Astrocyte of the spinal cord (primary cell): ENCODE measurements at regions not wholly inside any gene's neighbourhood (a gene's known extent, or its start where the extent isn't known, plus 50 kb on each side); places are given as distances from the start of the nearest gene placed in this dataset.

Source experiments
- DNase-seq: peaks from one replicate; pipeline ENCODE4 v3.0.0; 2011; ENCODE audit warnings: low read depth, low spot score
- H3K4me3 ChIP-seq: 2 replicates; pipeline ENCODE4 v1.5.1; 2011; ENCODE audit warnings: low read depth, mild to moderate bottlenecking, low read length, moderate library complexity
- CTCF ChIP-seq: IDR thresholded peaks from 2 replicates; pipeline ENCODE4 v1.5.1; 2012; ENCODE audit warnings: low read depth, mild to moderate bottlenecking, low read length, inconsistent platforms
- in situ Hi-C: cut with HindIII; loops from 2 replicates; pipeline ENCODE4 v1.10.0; 2017; ENCODE audit warnings: low sequenced_read_pairs

- no peak for TF ChIP-seq CTCF
- in situ Hi-C loops, result no loop called here
Measured at GRCh38 chr6:12606616-12607015, 110.0 kb upstream of the PHACTR1 start.

GRCh38 chr6:12608016-12608860, 108.3 kb upstream of the PHACTR1 start:
- no peak for TF ChIP-seq CTCF
- in situ Hi-C loops, result no loop called here
- peak; percentile 28 for DNase-seq
- no peak overlapping the region for H3K4me3 ChIP-seq

More at GRCh38 chr6:12606616-12607015, 110.0 kb upstream of the PHACTR1 start:
- no peak for DNase-seq
- H3K4me3 ChIP-seq, result no peak overlapping the region

- no peak overlapping the region for H3K4me3 ChIP-seq
- no peak for TF ChIP-seq CTCF
- DNase-seq, result no peak
- in situ Hi-C loops, result no loop called here
Measured at GRCh38 chr6:12608874-12609273, 107.7 kb upstream of the PHACTR1 start.

- TF ChIP-seq CTCF, result no peak
- H3K4me3 ChIP-seq, result no peak overlapping the region
- DNase-seq, result no peak
- in situ Hi-C loops, result no loop called here
Measured at GRCh38 chr6:12609751-12610150, 106.8 kb upstream of the PHACTR1 start.

- no peak for DNase-seq
- TF ChIP-seq CTCF, result no peak
- H3K4me3 ChIP-seq, result no peak overlapping the region
- in situ Hi-C loops, result no loop called here
Measured at GRCh38 chr6:12610862-12611261, 105.7 kb upstream of the PHACTR1 start.

GRCh38 chr6:12613811-12614210, 102.8 kb upstream of the PHACTR1 start:
- TF ChIP-seq CTCF, result no peak

More at GRCh38 chr6:12613811-12614210, 102.8 kb upstream of the PHACTR1 start:
- no peak for DNase-seq
- in situ Hi-C loops, result no loop called here
- H3K4me3 ChIP-seq, result no peak overlapping the region
